ENCODE measurements at regions not wholly inside any gene's neighbourhood (a gene's known extent, or its start where the extent isn't known, plus 50 kb on each side); places are given as distances from the start of the nearest gene placed in this dataset.

DNA sequence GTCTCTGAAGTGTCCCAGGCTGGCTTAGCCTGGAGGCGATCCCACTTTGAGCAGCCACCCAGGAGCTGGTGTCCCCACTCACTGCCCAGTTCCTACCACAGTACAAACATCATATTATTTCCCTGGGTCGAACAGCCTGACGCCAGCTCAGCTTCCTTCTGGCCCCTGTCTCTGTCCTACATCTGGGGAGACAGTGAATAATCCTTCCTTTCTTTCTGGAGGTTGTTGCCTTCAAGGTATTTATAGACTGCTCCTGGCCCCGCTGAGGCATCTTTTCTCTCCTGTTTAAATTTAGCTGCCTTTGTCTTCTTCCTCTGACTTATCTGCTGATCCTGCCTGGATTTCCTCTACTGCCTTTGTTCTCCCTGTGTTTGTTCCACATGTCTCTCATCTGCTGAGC lies 56.8 kb upstream of the LRRC55 start:
- Histone ChIP-seq H3K9ac (ENCODE audit: low read depth in 1 of 3, low read length in 3 of 3) (no peak overlapping the region), H3K4me3 (ENCODE audit: low read length in 3 of 3) (no peak overlapping the region), H3K36me3 (ENCODE audit: control insufficient read depth in 3 of 3, insufficient read depth in 3 of 3, low read length in 3 of 3) (no peaks in the 10 kb centered on the region), H3K4me1 (ENCODE audit: control insufficient read depth in 3 of 3, insufficient read depth in 3 of 3, low read length in 3 of 3) (peaks cover 0 to 4% (median 0%) of the 10 kb centered on the region in 3 donors), H3K9me3 (ENCODE audit: control insufficient read depth in 3 of 3, low read length in 3 of 3) (no peaks in the 10 kb centered on the region), H3K27me3 (ENCODE audit: control insufficient read depth in 3 of 3, insufficient read depth in 3 of 3, low read length in 3 of 3) (peaks cover 0 to 3% (median 0%) of the 10 kb centered on the region in 3 donors), H3K27ac (ENCODE audit: low read depth, low read length) (no peak overlapping the region)

DNA sequence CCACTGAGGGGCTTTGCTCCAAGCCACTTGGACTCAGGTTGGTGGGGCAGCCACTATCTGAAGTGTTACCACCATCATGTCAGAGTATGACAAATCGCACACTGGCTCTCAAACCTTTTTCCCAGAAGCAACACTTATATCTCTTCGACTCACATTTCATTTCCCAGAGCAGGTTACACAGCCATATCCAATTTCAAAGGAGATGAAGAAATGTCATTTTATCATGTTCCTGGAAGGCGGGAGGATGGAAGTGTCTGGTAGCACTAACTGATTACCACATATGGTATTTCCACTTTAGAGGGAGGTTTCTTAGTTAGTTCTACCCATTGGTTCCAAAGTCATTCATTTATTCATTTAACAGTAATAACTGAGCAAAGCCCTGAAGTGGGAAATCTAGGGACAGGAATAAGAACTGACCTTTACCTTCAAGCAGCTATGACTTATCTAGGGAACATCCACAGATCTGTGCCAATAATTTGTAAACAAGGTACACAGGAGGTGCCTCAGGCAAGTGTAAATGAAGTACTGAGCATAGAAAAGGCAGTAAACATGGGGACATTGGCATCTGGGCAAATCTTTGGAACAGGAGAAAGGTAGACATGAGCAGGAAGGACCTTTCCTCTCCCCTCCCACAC lies 54.9 kb upstream of the LRRC55 start:
- Histone ChIP-seq H3K4me3 (ENCODE audit: low read length in 3 of 3) (no peak overlapping the region), H3K4me1 (ENCODE audit: control insufficient read depth in 3 of 3, insufficient read depth in 3 of 3, low read length in 3 of 3) (peaks cover 0 to 2% (median 0%) of the 10 kb centered on the region in 3 donors), H3K36me3 (ENCODE audit: control insufficient read depth in 3 of 3, insufficient read depth in 3 of 3, low read length in 3 of 3) (no peaks in the 10 kb centered on the region), H3K9ac (ENCODE audit: low read depth in 1 of 3, low read length in 3 of 3) (no peak overlapping the region), H3K9me3 (ENCODE audit: control insufficient read depth in 3 of 3, low read length in 3 of 3) (no peaks in the 10 kb centered on the region), H3K27me3 (ENCODE audit: control insufficient read depth in 3 of 3, insufficient read depth in 3 of 3, low read length in 3 of 3) (peaks cover 0 to 3% (median 0%) of the 10 kb centered on the region in 3 donors), H3K27ac (ENCODE audit: low read depth, low read length) (no peak overlapping the region)

- H3K9me3 ChIP-seq (ENCODE audit: control insufficient read depth in 3 of 3, low read length in 3 of 3), result no peaks in the 10 kb centered on the region
- no peaks in the 10 kb centered on the region for H3K27me3 ChIP-seq (ENCODE audit: control insufficient read depth in 3 of 3, insufficient read depth in 3 of 3, low read length in 3 of 3)
- no peak overlapping the region for H3K27ac ChIP-seq (ENCODE audit: low read depth, low read length)
- no peaks in the 10 kb centered on the region for H3K36me3 ChIP-seq (ENCODE audit: control insufficient read depth in 3 of 3, insufficient read depth in 3 of 3, low read length in 3 of 3)
- H3K4me3 ChIP-seq (ENCODE audit: low read length in 3 of 3), result no peak overlapping the region
- no peaks in the 10 kb centered on the region for H3K4me1 ChIP-seq (ENCODE audit: control insufficient read depth in 3 of 3, insufficient read depth in 3 of 3, low read length in 3 of 3)
- no peak overlapping the region for H3K9ac ChIP-seq (ENCODE audit: low read depth in 1 of 3, low read length in 3 of 3)
These were observed 50.5 kb upstream of the LRRC55 start for GRCh38 chr11:57131080-57131790.
